HG03095 (cell line): ENCODE measurements at regions not wholly inside any gene's neighbourhood (a gene's known extent, or its start where the extent isn't known, plus 50 kb on each side); places are given as distances from the start of the nearest gene placed in this dataset.

Experiments
- ATAC-seq: cut with Tn5 transposase; IDR thresholded peaks from one replicate; pipeline ENCODE4 v1.9.1; 2021; ENCODE audit warnings: moderate library complexity; ENCODE audit not compliant: unreplicated experiment

GRCh38 chr7:16320099-16320660, 101.2 kb downstream of the CRPPA start:
- ATAC-seq: no peak

- ATAC-seq: no peak
Measured at GRCh38 chr7:16318989-16319915, 102.1 kb downstream of the CRPPA start.

- no peak for ATAC-seq
Measured at GRCh38 chr7:16318463-16318862, 102.9 kb downstream of the CRPPA start.

- ATAC-seq: no peak
Measured at GRCh38 chr7:16317406-16317805, 103.9 kb downstream of the CRPPA start.

GRCh38 chr7:16315280-16315679, 106.1 kb downstream of the CRPPA start:
- ATAC-seq: no peak

- ATAC-seq: no peak
Measured at GRCh38 chr7:16309129-16309528, 112.2 kb downstream of the CRPPA start.

GRCh38 chr7:16301291-16301690, 120.0 kb downstream of the CRPPA start:
- ATAC-seq: no peak

GRCh38 chr7:16300361-16300895, 120.9 kb downstream of the CRPPA start:
- no peak for ATAC-seq

- no peak for ATAC-seq
Measured at GRCh38 chr7:16299853-16300252, 121.5 kb downstream of the CRPPA start.

GRCh38 chr7:16298221-16298620, 123.1 kb downstream of the CRPPA start:
- no peak for ATAC-seq

GRCh38 chr7:16295558-16295957, 125.8 kb downstream of the CRPPA start:
- no peak for ATAC-seq

- ATAC-seq: no peak
Measured at GRCh38 chr7:16293669-16294425, 127.5 kb downstream of the CRPPA start.

- ATAC-seq: no peak
Measured at GRCh38 chr7:16284581-16284980, 136.8 kb downstream of the CRPPA start.

GRCh38 chr7:16278167-16278787, 143.1 kb downstream of the CRPPA start:
- no peak for ATAC-seq

GRCh38 chr7:16271990-16272665, 149.2 kb downstream of the CRPPA start:
- no peak for ATAC-seq

- no peak for ATAC-seq
Measured at GRCh38 chr7:16271355-16271915, 149.9 kb downstream of the CRPPA start.

- no peak for ATAC-seq
Measured at GRCh38 chr7:16270844-16271243, 150.5 kb downstream of the CRPPA start.

GRCh38 chr7:16268821-16269768, 152.2 kb downstream of the CRPPA start:
- ATAC-seq: no peak
